ENCODE measurements at regions not wholly inside any gene's neighbourhood (a gene's known extent, or its start where the extent isn't known, plus 50 kb on each side); places are given as distances from the start of the nearest gene placed in this dataset.

GRCh38 chr2:22483036-22483435, 901.9 kb upstream of the KLHL29 start:
- no peak for TF ChIP-seq CTCF (conservative IDR thresholded peaks at IDR 0.05 in 1 of 2, IDR thresholded peaks at IDR 0.05 in 1 of 2; ENCODE audit: low read depth in 1 of 2, low read length in 2 of 2)
- TF ChIP-seq EZH2 (IDR thresholded peaks at IDR 0.05; ENCODE audit: low read length, missing control alignments), result no peak
